ENCODE measurements at regions not wholly inside any gene's neighbourhood (a gene's known extent, or its start where the extent isn't known, plus 50 kb on each side); places are given as distances from the start of the nearest gene placed in this dataset.

DNA sequence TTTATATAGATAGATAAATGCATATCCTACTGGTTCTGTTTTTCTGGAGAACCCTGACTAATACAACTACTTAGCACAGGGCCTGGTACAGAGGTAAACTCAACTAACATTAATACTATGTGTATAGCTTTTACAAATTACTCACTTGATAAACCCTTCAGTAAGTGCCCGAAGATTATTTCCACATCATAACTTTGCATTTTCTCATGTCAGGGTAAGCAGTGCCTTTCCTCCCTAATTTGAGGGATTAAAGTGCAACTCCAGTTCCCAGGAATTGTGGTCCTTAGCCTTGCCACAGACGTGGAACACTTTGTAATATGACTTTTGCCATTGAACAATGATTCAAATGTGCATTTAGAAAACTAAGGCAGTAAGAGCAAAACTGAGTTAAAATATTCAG, 147.5 kb upstream of the SMLR1 start:
- TF ChIP-seq TAF1 (IDR thresholded peaks at IDR 0.05; ENCODE audit: low read depth): no peak
- TF ChIP-seq TEAD4 (IDR thresholded peaks at IDR 0.05): no peak
- TF ChIP-seq TCF12 (IDR thresholded peaks at IDR 0.05; ENCODE audit: low read depth): no peak
- TF ChIP-seq NFIC (IDR thresholded peaks at IDR 0.05): no peak
- TF ChIP-seq EP300 (IDR thresholded peaks at IDR 0.05; ENCODE audit: borderline replicate concordance): no peak
- TF ChIP-seq FOXM1 (IDR thresholded peaks at IDR 0.05; ENCODE audit: borderline replicate concordance, low read depth): no peak
- no peak for TF ChIP-seq CEBPB (IDR thresholded peaks at IDR 0.05)
- no peak for TF ChIP-seq CREB1 (IDR thresholded peaks at IDR 0.05; ENCODE audit: low read depth)
- TF ChIP-seq RAD21 (IDR thresholded peaks at IDR 0.05; ENCODE audit: low read depth): no peak
- TF ChIP-seq, protein P1, sequence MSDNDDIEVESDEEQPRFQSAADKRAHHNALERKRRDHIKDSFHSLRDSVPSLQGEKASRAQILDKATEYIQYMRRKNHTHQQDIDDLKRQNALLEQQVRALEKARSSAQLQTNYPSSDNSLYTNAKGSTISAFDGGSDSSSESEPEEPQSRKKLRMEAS (IDR thresholded peaks at IDR 0.05): no peak
- no peak for TF ChIP-seq ZBTB7A (IDR thresholded peaks at IDR 0.05; ENCODE audit: low read depth)
- TF ChIP-seq EGR1 (IDR thresholded peaks at IDR 0.05): no peak
- no peak for TF ChIP-seq YY1 (IDR thresholded peaks at IDR 0.05; ENCODE audit: low read depth)
- TF ChIP-seq, protein P2, sequence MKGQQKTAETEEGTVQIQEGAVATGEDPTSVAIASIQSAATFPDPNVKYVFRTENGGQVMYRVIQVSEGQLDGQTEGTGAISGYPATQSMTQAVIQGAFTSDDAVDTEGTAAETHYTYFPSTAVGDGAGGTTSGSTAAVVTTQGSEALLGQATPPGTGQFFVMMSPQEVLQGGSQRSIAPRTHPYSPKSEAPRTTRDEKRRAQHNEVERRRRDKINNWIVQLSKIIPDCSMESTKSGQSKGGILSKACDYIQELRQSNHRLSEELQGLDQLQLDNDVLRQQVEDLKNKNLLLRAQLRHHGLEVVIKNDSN (IDR thresholded peaks at IDR 0.05): no peak
- TF ChIP-seq, protein P3, sequence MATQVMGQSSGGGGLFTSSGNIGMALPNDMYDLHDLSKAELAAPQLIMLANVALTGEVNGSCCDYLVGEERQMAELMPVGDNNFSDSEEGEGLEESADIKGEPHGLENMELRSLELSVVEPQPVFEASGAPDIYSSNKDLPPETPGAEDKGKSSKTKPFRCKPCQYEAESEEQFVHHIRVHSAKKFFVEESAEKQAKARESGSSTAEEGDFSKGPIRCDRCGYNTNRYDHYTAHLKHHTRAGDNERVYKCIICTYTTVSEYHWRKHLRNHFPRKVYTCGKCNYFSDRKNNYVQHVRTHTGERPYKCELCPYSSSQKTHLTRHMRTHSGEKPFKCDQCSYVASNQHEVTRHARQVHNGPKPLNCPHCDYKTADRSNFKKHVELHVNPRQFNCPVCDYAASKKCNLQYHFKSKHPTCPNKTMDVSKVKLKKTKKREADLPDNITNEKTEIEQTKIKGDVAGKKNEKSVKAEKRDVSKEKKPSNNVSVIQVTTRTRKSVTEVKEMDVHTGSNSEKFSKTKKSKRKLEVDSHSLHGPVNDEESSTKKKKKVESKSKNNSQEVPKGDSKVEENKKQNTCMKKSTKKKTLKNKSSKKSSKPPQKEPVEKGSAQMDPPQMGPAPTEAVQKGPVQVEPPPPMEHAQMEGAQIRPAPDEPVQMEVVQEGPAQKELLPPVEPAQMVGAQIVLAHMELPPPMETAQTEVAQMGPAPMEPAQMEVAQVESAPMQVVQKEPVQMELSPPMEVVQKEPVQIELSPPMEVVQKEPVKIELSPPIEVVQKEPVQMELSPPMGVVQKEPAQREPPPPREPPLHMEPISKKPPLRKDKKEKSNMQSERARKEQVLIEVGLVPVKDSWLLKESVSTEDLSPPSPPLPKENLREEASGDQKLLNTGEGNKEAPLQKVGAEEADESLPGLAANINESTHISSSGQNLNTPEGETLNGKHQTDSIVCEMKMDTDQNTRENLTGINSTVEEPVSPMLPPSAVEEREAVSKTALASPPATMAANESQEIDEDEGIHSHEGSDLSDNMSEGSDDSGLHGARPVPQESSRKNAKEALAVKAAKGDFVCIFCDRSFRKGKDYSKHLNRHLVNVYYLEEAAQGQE (IDR thresholded peaks at IDR 0.05; ENCODE audit: low read depth): no peak

DNA sequence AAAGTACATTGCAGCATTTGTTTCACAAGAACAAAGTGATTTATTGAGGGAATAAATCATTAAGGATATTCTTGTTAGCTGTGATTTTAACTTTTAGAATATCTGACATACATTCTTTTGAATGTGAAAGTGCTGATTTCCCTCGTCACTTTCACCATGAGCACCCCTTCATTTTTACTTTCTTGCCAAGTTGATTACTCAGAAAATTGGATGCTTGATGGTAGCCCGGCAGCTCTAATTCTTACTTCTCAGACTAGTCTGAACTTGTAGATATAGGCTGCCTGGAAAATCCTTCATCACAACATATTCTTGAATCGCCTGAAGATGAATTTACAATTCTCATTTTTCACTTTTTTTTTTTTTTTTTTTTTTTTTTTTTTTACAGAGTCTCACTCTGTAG, 147.1 kb upstream of the SMLR1 start:
- TF ChIP-seq YY1 (IDR thresholded peaks at IDR 0.05; ENCODE audit: low read depth) (no peak), ZBTB7A (IDR thresholded peaks at IDR 0.05; ENCODE audit: low read depth) (no peak), CEBPB (IDR thresholded peaks at IDR 0.05) (no peak), RAD21 (IDR thresholded peaks at IDR 0.05; ENCODE audit: low read depth) (no peak), TCF12 (IDR thresholded peaks at IDR 0.05; ENCODE audit: low read depth) (no peak), TAF1 (IDR thresholded peaks at IDR 0.05; ENCODE audit: low read depth) (no peak), FOXM1 (IDR thresholded peaks at IDR 0.05; ENCODE audit: borderline replicate concordance, low read depth) (no peak), CREB1 (IDR thresholded peaks at IDR 0.05; ENCODE audit: low read depth) (no peak), EGR1 (IDR thresholded peaks at IDR 0.05) (no peak), TEAD4 (IDR thresholded peaks at IDR 0.05) (no peak), NFIC (IDR thresholded peaks at IDR 0.05) (no peak), EP300 (IDR thresholded peaks at IDR 0.05; ENCODE audit: borderline replicate concordance) (no peak)
- TF ChIP-seq, protein P2 (IDR thresholded peaks at IDR 0.05): no peak
- TF ChIP-seq, protein P1 (IDR thresholded peaks at IDR 0.05): no peak
- TF ChIP-seq, protein P3 (IDR thresholded peaks at IDR 0.05; ENCODE audit: low read depth): no peak

DNA sequence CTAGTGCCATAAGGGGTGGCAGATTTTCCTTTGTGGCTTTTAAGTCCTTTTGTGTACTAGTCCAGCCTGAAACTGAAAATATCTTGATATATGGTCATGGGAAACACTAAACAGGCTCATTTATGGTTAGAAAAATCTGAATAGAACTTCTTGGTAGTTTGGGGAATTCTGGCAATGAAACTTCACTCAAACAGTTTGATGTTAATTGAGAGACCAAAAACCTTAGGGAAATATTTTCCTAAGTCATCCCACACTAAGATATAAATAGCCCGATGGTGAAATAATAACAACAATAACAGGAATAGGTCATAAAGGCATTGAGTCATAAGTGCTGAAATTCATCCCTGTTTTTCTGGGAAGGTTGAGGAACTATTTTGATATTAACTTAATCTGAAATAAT, 146.2 kb upstream of the SMLR1 start:
- TF ChIP-seq TCF12 (IDR thresholded peaks at IDR 0.05; ENCODE audit: low read depth) (no peak), NFIC (IDR thresholded peaks at IDR 0.05) (no peak), RAD21 (IDR thresholded peaks at IDR 0.05; ENCODE audit: low read depth) (no peak), YY1 (IDR thresholded peaks at IDR 0.05; ENCODE audit: low read depth) (no peak), EGR1 (IDR thresholded peaks at IDR 0.05) (no peak), ZBTB7A (IDR thresholded peaks at IDR 0.05; ENCODE audit: low read depth) (no peak), EP300 (IDR thresholded peaks at IDR 0.05; ENCODE audit: borderline replicate concordance) (no peak), TAF1 (IDR thresholded peaks at IDR 0.05; ENCODE audit: low read depth) (no peak)
- TF ChIP-seq, protein P1 (IDR thresholded peaks at IDR 0.05): no peak
- TF ChIP-seq, protein P2 (IDR thresholded peaks at IDR 0.05): no peak

DNA sequence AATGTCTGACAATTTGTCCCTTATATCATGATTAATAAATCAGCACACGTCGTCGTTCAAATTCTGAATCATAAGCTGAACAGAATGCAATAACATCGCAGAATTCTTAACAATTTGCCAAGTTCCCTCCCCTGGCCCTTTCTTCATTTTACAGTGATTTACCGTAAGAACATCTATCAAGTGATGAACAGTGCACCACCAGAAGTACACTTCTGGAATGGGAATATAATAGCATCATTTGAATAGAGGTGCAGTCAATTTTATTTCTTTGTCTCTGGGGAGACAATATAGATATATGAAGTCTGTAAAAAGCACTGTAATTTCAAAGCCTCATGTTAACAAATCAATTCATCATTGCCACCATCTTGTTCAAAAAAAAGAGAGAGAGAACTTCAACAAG, 145.1 kb upstream of the SMLR1 start:
- TF ChIP-seq TEAD4 (IDR thresholded peaks at IDR 0.05) (no peak), NFIC (IDR thresholded peaks at IDR 0.05) (no peak), FOXM1 (IDR thresholded peaks at IDR 0.05; ENCODE audit: borderline replicate concordance, low read depth) (no peak), YY1 (IDR thresholded peaks at IDR 0.05; ENCODE audit: low read depth) (no peak), EGR1 (IDR thresholded peaks at IDR 0.05) (no peak), TAF1 (IDR thresholded peaks at IDR 0.05; ENCODE audit: low read depth) (no peak), EP300 (IDR thresholded peaks at IDR 0.05; ENCODE audit: borderline replicate concordance) (no peak), ZBTB7A (IDR thresholded peaks at IDR 0.05; ENCODE audit: low read depth) (no peak), CREB1 (IDR thresholded peaks at IDR 0.05; ENCODE audit: low read depth) (no peak)
- TF ChIP-seq, protein P1 (IDR thresholded peaks at IDR 0.05): no peak
- TF ChIP-seq, protein P2 (IDR thresholded peaks at IDR 0.05): no peak
- TF ChIP-seq, protein P3 (IDR thresholded peaks at IDR 0.05; ENCODE audit: low read depth): no peak
